ENCODE measurements at regions not wholly inside any gene's neighbourhood (a gene's known extent, or its start where the extent isn't known, plus 50 kb on each side); places are given as distances from the start of the nearest gene placed in this dataset.
"Not testable (repeated sequence)": the region's sequence is repeated elsewhere in the genome, so short reads cannot be mapped to it uniquely, and the experiment has no call there.

- DNase-seq: no peak
These were observed 249.4 kb downstream of the RAB11FIP2 start for GRCh38 chr10:117797296-117797695.

GRCh38 chr10:117801691-117802090 is 245.1 kb downstream of the RAB11FIP2 start:
- no peak for DNase-seq

- peak; percentile 82 for DNase-seq
These were observed 242.2 kb downstream of the RAB11FIP2 start for GRCh38 chr10:117804470-117805011.

- DNase-seq: peak; percentile 53
These were observed 241.6 kb downstream of the RAB11FIP2 start for GRCh38 chr10:117805139-117805538.

- no peak for DNase-seq
These were observed 239.3 kb downstream of the RAB11FIP2 start for GRCh38 chr10:117807441-117807840.

- not testable (repeated sequence) for DNase-seq
These were observed 230.9 kb downstream of the RAB11FIP2 start for GRCh38 chr10:117815816-117816215.

GRCh38 chr10:117817116-117817515 is 229.6 kb downstream of the RAB11FIP2 start:
- DNase-seq: no peak

GRCh38 chr10:117818721-117819120 is 228.0 kb downstream of the RAB11FIP2 start:
- DNase-seq: no peak

- DNase-seq: peak; percentile 46
These were observed 227.4 kb downstream of the RAB11FIP2 start for GRCh38 chr10:117819304-117819703.

- DNase-seq: no peak
These were observed 222.8 kb downstream of the RAB11FIP2 start for GRCh38 chr10:117823980-117824379.

GRCh38 chr10:117830205-117830604 is 216.5 kb downstream of the RAB11FIP2 start:
- DNase-seq: no peak

GRCh38 chr10:117830787-117831212 is 215.9 kb downstream of the RAB11FIP2 start:
- peak; percentile 58 for DNase-seq

- DNase-seq: peak; percentile 27
These were observed 207.9 kb downstream of the RAB11FIP2 start for GRCh38 chr10:117838500-117839498.

GRCh38 chr10:117856426-117856825 is 190.3 kb downstream of the RAB11FIP2 start:
- DNase-seq: not testable (repeated sequence)

GRCh38 chr10:117860135-117860534 is 186.6 kb downstream of the RAB11FIP2 start:
- DNase-seq: no peak

GRCh38 chr10:117860823-117861222 is 185.9 kb downstream of the RAB11FIP2 start:
- DNase-seq: no peak

- DNase-seq: no peak
These were observed 185.4 kb downstream of the RAB11FIP2 start for GRCh38 chr10:117861329-117861728.

GRCh38 chr10:117863771-117864170 is 183.0 kb downstream of the RAB11FIP2 start:
- DNase-seq: peak; percentile 54

- no peak for DNase-seq
These were observed 180.8 kb downstream of the RAB11FIP2 start for GRCh38 chr10:117865945-117866344.

GRCh38 chr10:117868151-117868550 is 178.6 kb downstream of the RAB11FIP2 start:
- DNase-seq: no peak

GRCh38 chr10:117875793-117876192 is 170.9 kb downstream of the RAB11FIP2 start:
- no peak for DNase-seq

- no peak for DNase-seq
These were observed 170.5 kb downstream of the RAB11FIP2 start for GRCh38 chr10:117876210-117876609.

GRCh38 chr10:117878626-117879025 is 168.1 kb downstream of the RAB11FIP2 start:
- no peak for DNase-seq

- DNase-seq: no peak
These were observed 162.6 kb downstream of the RAB11FIP2 start for GRCh38 chr10:117884093-117884492.

All from retina (tissue), 1 donor.